ENCODE measurements at regions not wholly inside any gene's neighbourhood (a gene's known extent, or its start where the extent isn't known, plus 50 kb on each side); places are given as distances from the start of the nearest gene placed in this dataset.

DNA sequence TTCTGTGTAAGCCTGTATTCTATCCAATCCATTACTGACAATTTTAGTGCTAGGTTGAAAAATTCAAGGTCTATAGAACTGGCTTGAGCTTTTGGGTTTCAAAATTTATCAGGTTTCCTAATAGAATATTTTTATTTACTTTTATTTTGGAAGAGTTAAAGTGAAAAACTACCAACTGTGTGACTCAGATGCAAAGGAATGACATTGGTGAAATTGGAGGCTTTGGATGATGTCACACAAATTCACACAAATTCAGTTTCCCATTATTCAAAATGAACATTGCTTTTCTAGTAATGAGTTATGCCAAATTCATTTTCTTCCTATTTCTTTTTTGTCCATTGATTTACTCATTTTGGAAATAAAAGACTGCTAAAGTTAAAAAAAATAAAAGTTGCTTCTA, 186.9 kb downstream of the ALX1 start:
- TF ChIP-seq SP1 (IDR thresholded peaks at IDR 0.05), result no peak
- TF ChIP-seq ARNT (IDR thresholded peaks at IDR 0.05), result no peak
- no peak for TF ChIP-seq FOXA1 (IDR thresholded peaks at IDR 0.05)
- no peak for TF ChIP-seq SUZ12 (IDR thresholded peaks at IDR 0.05)
